Mesodermal cell (in vitro differentiated cells): ENCODE measurements at regions not wholly inside any gene's neighbourhood (a gene's known extent, or its start where the extent isn't known, plus 50 kb on each side); places are given as distances from the start of the nearest gene placed in this dataset.

Experiments
- H3K27ac ChIP-seq: 2 replicates; pipeline ENCODE4 v1.7.0; 2013; ENCODE audit warnings: mild to moderate bottlenecking, low read depth, low read length, moderate library complexity; ENCODE audit not compliant: severe bottlenecking
- H3K36me3 ChIP-seq: 2 replicates; pipeline ENCODE4 v1.7.1; 2013; ENCODE audit warnings: mild to moderate bottlenecking, low read length, moderate library complexity; ENCODE audit not compliant: control insufficient read depth, insufficient read depth
- H3K4me1 ChIP-seq: one replicate; pipeline ENCODE4 v1.7.1; 2013; ENCODE audit warnings: mild to moderate bottlenecking, low read length; ENCODE audit not compliant: insufficient read depth, control insufficient read depth, poor library complexity, severe bottlenecking
- H3K4me3 ChIP-seq: 2 replicates; pipeline ENCODE4 v1.7.0; 2013; ENCODE audit warnings: low read length, control low read depth, mild to moderate bottlenecking; ENCODE audit not compliant: insufficient read depth, poor library complexity, severe bottlenecking; ENCODE audit errors: extremely low read depth
- H3K9me3 ChIP-seq: 2 replicates; pipeline ENCODE4 v1.7.1; 2013; ENCODE audit warnings: mild to moderate bottlenecking, low read length, moderate library complexity; ENCODE audit not compliant: control insufficient read depth
- WGBS, 2 experiments: methylation state at CpG; one replicate each; pipeline ENCODE4 v1.1.5; 2013; ENCODE audit warnings: missing lambda C conversion rate in 2 of 2; ENCODE audit not compliant: insufficient coverage in 2 of 2; 5-methylcytosine and 5-hydroxymethylcytosine counted together

GRCh38 chr12:78683031-78683430 is 181.5 kb upstream of the SYT1 start:
- Histone ChIP-seq H3K27ac (no peak overlapping the region), H3K4me1 (no peaks in the 10 kb centered on the region), H3K36me3 (no peaks in the 10 kb centered on the region), H3K4me3 (no peak overlapping the region), H3K9me3 (no peaks in the 10 kb centered on the region)
- WGBS, 2 experiments, result 86 to 87% methylated on average over 3 of the region's 3 CpGs

- Histone ChIP-seq H3K9me3 (no peaks in the 10 kb centered on the region), H3K4me3 (no peak overlapping the region), H3K27ac (no peak overlapping the region), H3K36me3 (no peaks in the 10 kb centered on the region), H3K4me1 (no peaks in the 10 kb centered on the region)
- 73 to 100% methylated on average over 2 of the region's 3 CpGs for whole genome bisulfite sequencing, 2 experiments
Observed at GRCh38 chr12:78683626-78684025, 180.9 kb upstream of the SYT1 start.

- Histone ChIP-seq H3K4me1 (no peaks in the 10 kb centered on the region), H3K27ac (no peak overlapping the region), H3K9me3 (no peaks in the 10 kb centered on the region), H3K4me3 (no peak overlapping the region), H3K36me3 (no peaks in the 10 kb centered on the region)
- 100% methylated on average over 1 of the region's 3 CpGs; no CpG with 5 or more reads in 1 of the 2 experiments for WGBS, 2 experiments
Observed at GRCh38 chr12:78684419-78684818, 180.2 kb upstream of the SYT1 start.

- WGBS, 2 experiments, result 95 to 100% methylated on average over 1 to 2 of the region's 2 CpGs
- Histone ChIP-seq H3K27ac (no peak overlapping the region), H3K36me3 (no peaks in the 10 kb centered on the region), H3K9me3 (no peaks in the 10 kb centered on the region), H3K4me3 (no peak overlapping the region), H3K4me1 (no peaks in the 10 kb centered on the region)
Observed at GRCh38 chr12:78695749-78696148, 168.8 kb upstream of the SYT1 start.

GRCh38 chr12:78696267-78696666 is 168.3 kb upstream of the SYT1 start:
- Histone ChIP-seq H3K4me3 (no peak overlapping the region), H3K36me3 (no peaks in the 10 kb centered on the region), H3K27ac (no peak overlapping the region), H3K4me1 (no peaks in the 10 kb centered on the region), H3K9me3 (no peaks in the 10 kb centered on the region)
- WGBS, 2 experiments, result 92 to 100% methylated on average over 1 to 2 of the region's 2 CpGs

- H3K4me1 ChIP-seq, result no peaks in the 10 kb centered on the region
- H3K9me3 ChIP-seq, result no peaks in the 10 kb centered on the region
- no peak overlapping the region for H3K4me3 ChIP-seq
- no peak overlapping the region for H3K27ac ChIP-seq
- H3K36me3 ChIP-seq, result no peaks in the 10 kb centered on the region
- 93% methylated on average over 2 of the region's 2 CpGs; no CpG with 5 or more reads in 1 of the 2 experiments for WGBS, 2 experiments
Observed at GRCh38 chr12:78697817-78698415, 166.7 kb upstream of the SYT1 start.

GRCh38 chr12:78698747-78699146 is 165.8 kb upstream of the SYT1 start:
- Histone ChIP-seq H3K27ac (no peak overlapping the region), H3K4me3 (no peak overlapping the region), H3K36me3 (no peaks in the 10 kb centered on the region), H3K9me3 (no peaks in the 10 kb centered on the region), H3K4me1 (peaks cover 3% of the 10 kb centered on the region)
- no CpG with 5 or more reads among the region's 1 CpG for WGBS, 2 experiments

GRCh38 chr12:78700565-78700964 is 164.0 kb upstream of the SYT1 start:
- no peak overlapping the region for H3K27ac ChIP-seq
- 90 to 100% methylated on average over 2 of the region's 3 CpGs for WGBS, 2 experiments

GRCh38 chr12:78703820-78704525 is 160.6 kb upstream of the SYT1 start:
- Histone ChIP-seq H3K36me3 (no peaks in the 10 kb centered on the region), H3K9me3 (no peaks in the 10 kb centered on the region), H3K4me1 (peaks cover 7% of the 10 kb centered on the region), H3K4me3 (no peak overlapping the region), H3K27ac (no peak overlapping the region)
- 25 to 39% methylated on average over 2 of the region's 3 CpGs for WGBS, 2 experiments

More at GRCh38 chr12:78700565-78700964, 164.0 kb upstream of the SYT1 start:
- Histone ChIP-seq H3K9me3 (no peaks in the 10 kb centered on the region), H3K4me1 (peaks cover 7% of the 10 kb centered on the region), H3K36me3 (no peaks in the 10 kb centered on the region), H3K4me3 (no peak overlapping the region)

- no peaks in the 10 kb centered on the region for H3K36me3 ChIP-seq
- no peak overlapping the region for H3K27ac ChIP-seq
- no peak overlapping the region for H3K4me3 ChIP-seq
- no peaks in the 10 kb centered on the region for H3K4me1 ChIP-seq
- H3K9me3 ChIP-seq, result no peaks in the 10 kb centered on the region
- WGBS, 2 experiments, result 92 to 98% methylated on average over 2 to 4 of the region's 4 CpGs
Observed at GRCh38 chr12:78711954-78712353, 152.6 kb upstream of the SYT1 start.

GRCh38 chr12:78712834-78713481 is 151.6 kb upstream of the SYT1 start:
- no peak overlapping the region for H3K27ac ChIP-seq
- no peaks in the 10 kb centered on the region for H3K9me3 ChIP-seq
- no peak overlapping the region for H3K4me3 ChIP-seq
- no peaks in the 10 kb centered on the region for H3K36me3 ChIP-seq
- no peaks in the 10 kb centered on the region for H3K4me1 ChIP-seq
- 38 to 80% methylated on average over 1 to 2 of the region's 4 CpGs for WGBS, 2 experiments
